ENCODE measurements at regions not wholly inside any gene's neighbourhood (a gene's known extent, or its start where the extent isn't known, plus 50 kb on each side); places are given as distances from the start of the nearest gene placed in this dataset.

DNA sequence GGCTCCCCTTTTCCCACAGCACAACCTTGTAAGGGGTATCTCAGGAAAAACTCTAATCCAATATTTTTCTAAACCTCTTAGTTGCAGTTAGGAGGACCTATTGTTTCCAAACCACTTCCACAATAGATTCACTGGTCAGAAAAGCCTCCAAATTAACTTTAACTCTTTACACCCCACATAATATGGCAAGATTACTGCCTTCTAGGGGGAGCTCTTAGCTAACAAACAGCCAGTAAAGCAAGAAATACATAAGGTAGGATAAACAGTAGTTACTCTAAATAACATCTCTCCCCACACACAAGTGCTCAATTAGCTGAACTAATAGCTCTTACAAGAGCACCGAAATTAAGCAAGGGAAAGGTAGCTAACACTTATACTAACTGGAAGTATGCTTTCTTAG, 192.1 kb upstream of the KIF2B start:
- TF ChIP-seq, protein P1, sequence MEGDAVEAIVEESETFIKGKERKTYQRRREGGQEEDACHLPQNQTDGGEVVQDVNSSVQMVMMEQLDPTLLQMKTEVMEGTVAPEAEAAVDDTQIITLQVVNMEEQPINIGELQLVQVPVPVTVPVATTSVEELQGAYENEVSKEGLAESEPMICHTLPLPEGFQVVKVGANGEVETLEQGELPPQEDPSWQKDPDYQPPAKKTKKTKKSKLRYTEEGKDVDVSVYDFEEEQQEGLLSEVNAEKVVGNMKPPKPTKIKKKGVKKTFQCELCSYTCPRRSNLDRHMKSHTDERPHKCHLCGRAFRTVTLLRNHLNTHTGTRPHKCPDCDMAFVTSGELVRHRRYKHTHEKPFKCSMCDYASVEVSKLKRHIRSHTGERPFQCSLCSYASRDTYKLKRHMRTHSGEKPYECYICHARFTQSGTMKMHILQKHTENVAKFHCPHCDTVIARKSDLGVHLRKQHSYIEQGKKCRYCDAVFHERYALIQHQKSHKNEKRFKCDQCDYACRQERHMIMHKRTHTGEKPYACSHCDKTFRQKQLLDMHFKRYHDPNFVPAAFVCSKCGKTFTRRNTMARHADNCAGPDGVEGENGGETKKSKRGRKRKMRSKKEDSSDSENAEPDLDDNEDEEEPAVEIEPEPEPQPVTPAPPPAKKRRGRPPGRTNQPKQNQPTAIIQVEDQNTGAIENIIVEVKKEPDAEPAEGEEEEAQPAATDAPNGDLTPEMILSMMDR (conservative IDR thresholded peaks at IDR 0.05) = no peak
- no peak for TF ChIP-seq EZH2 (IDR thresholded peaks at IDR 0.05; ENCODE audit: low read depth)
